Calu3 (cell line): ENCODE measurements at regions not wholly inside any gene's neighbourhood (a gene's known extent, or its start where the extent isn't known, plus 50 kb on each side); places are given as distances from the start of the nearest gene placed in this dataset.

Source experiments
- BruUV-seq: library from RNA; stranded (reverse); fragments of 400-500 nt; replicated peaks from 2 replicates; lab custom pipeline; 2021; lab: Mats Ljungman, UMichigan
- CTCF ChIA-PET: fragments of 300-600 bp; sonication (Branson Sonifier 250); formaldehyde crosslinking; loops from one replicate; lab custom pipeline; 2022; ENCODE audit warnings: antibody characterized with exemption; lab: Charles Lee
- DNase-seq: peaks from one replicate; pipeline ENCODE4 v3.0.0; 2022
- H3K27ac Mint-ChIP-seq: one replicate; pipeline ENCODE4 v1.8.0; 2022; ENCODE audit warnings: mixed read lengths; ENCODE audit not compliant: unreplicated experiment
- H3K27me3 Mint-ChIP-seq: one replicate; pipeline ENCODE4 v1.8.0; 2022; ENCODE audit warnings: mixed read lengths; ENCODE audit not compliant: unreplicated experiment
- H3K36me3 Mint-ChIP-seq: one replicate; pipeline ENCODE4 v1.8.0; 2022; ENCODE audit warnings: mild to moderate bottlenecking, moderate library complexity, mixed read lengths; ENCODE audit not compliant: insufficient read depth, unreplicated experiment
- H3K4me1 Mint-ChIP-seq: one replicate; pipeline ENCODE4 v1.8.0; 2022; ENCODE audit warnings: mild to moderate bottlenecking, low read depth, mixed read lengths; ENCODE audit not compliant: unreplicated experiment
- H3K4me3 Mint-ChIP-seq: one replicate; pipeline ENCODE4 v1.8.0; 2022; ENCODE audit warnings: mild to moderate bottlenecking, low read depth, moderate library complexity, mixed read lengths; ENCODE audit not compliant: unreplicated experiment
- H3K9me3 Mint-ChIP-seq: one replicate; pipeline ENCODE4 v1.8.0; 2022; ENCODE audit warnings: low read depth, mixed read lengths; ENCODE audit not compliant: unreplicated experiment
- intact Hi-C: fragments of 100-400 bp; cut with micrococcal nuclease; formaldehyde crosslinking; loops from one replicate; pipeline ENCODE4 v1.10.0; 2022; ENCODE audit not compliant: unreplicated experiment
- TF ChIP-seq, protein P1 (sequence below): fragments of 200-600 bp; IDR thresholded peaks from one replicate; pipeline ENCODE4 v1.8.0; 2022; ENCODE audit warnings: antibody characterized with exemption; ENCODE audit not compliant: unreplicated experiment

DNA sequence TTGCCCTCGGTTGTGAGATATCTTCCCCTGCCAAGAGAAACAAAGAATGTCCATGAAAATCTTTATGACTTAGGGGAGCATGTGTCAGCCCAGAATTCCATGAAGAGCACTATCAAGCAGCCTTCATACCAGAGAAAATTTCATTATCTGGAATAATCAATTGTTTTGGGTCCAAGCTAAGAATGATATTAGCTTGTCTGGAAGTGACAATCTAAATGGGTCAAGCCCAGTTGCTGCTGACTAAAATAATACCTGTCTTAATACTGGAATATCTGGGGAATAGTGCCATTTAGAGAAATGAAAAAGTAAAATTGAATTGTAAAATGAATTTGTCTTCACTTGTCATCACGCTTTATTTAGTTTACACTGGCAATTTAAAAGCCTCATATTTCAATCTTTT, 407.4 kb downstream of the PLA2G4A start:
- H3K36me3 Mint-ChIP-seq: no peaks in the 10 kb centered on the region
- no peak overlapping the region for H3K27ac Mint-ChIP-seq
- CTCF ChIA-PET: no interaction called here
- H3K9me3 Mint-ChIP-seq: peaks cover 4% of the 10 kb centered on the region
- H3K4me1 Mint-ChIP-seq: no peaks in the 10 kb centered on the region
- DNase-seq: no peak
- H3K27me3 Mint-ChIP-seq: no peaks in the 10 kb centered on the region
- intact Hi-C loops: no loop called here
- no peak overlapping the region for H3K4me3 Mint-ChIP-seq
- TF ChIP-seq, protein P1, sequence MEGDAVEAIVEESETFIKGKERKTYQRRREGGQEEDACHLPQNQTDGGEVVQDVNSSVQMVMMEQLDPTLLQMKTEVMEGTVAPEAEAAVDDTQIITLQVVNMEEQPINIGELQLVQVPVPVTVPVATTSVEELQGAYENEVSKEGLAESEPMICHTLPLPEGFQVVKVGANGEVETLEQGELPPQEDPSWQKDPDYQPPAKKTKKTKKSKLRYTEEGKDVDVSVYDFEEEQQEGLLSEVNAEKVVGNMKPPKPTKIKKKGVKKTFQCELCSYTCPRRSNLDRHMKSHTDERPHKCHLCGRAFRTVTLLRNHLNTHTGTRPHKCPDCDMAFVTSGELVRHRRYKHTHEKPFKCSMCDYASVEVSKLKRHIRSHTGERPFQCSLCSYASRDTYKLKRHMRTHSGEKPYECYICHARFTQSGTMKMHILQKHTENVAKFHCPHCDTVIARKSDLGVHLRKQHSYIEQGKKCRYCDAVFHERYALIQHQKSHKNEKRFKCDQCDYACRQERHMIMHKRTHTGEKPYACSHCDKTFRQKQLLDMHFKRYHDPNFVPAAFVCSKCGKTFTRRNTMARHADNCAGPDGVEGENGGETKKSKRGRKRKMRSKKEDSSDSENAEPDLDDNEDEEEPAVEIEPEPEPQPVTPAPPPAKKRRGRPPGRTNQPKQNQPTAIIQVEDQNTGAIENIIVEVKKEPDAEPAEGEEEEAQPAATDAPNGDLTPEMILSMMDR: no peak
- BruUV-seq: no TSS peak

DNA sequence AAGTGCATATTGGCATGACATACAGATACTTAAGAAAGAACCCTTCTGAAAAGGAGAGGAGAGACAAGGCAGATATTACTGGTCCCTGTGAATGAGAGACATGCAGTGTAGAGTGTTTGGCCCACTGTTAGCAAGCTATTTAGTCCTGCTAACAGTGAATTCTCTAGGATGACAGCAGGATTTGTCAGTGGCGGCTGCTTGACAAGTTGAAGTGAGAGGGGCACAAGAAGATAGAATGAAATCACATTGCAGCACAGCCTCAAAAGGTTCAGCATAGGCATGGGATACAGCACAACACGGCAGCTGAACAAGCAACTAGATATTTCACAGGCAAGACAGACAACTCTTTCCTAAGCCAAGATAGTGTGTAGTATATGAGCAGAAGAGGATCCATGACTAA, 407.9 kb downstream of the PLA2G4A start:
- no peak for DNase-seq
- BruUV-seq: no TSS peak
- H3K4me3 Mint-ChIP-seq: no peak overlapping the region
- H3K27me3 Mint-ChIP-seq: no peaks in the 10 kb centered on the region
- TF ChIP-seq, protein P1: no peak
- H3K36me3 Mint-ChIP-seq: no peaks in the 10 kb centered on the region
- H3K9me3 Mint-ChIP-seq: peaks cover 4% of the 10 kb centered on the region
- no peak overlapping the region for H3K27ac Mint-ChIP-seq
- no peaks in the 10 kb centered on the region for H3K4me1 Mint-ChIP-seq
- CTCF ChIA-PET: no interaction called here
- intact Hi-C loops: no loop called here

DNA sequence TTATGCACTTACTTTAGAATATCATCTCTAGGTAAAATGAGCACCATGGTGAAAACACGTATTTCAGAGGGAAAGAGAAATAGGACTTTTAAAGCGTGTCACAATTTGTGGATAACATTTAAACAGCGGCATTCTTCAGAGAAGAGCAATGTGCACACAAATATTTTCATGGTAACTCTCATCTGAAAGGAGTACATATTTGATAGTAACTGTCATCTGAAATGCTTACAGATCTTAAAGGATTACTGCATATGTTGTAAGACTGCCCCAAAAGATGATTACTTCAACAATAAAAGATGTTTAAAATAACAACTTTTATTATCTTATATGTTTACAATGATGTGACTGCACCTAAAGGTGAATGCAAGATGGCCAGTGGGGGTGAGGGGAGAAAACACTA, 408.8 kb downstream of the PLA2G4A start:
- H3K36me3 Mint-ChIP-seq: no peaks in the 10 kb centered on the region
- H3K4me1 Mint-ChIP-seq: no peaks in the 10 kb centered on the region
- H3K9me3 Mint-ChIP-seq: peaks cover 4% of the 10 kb centered on the region
- no peak overlapping the region for H3K4me3 Mint-ChIP-seq
- no peak for DNase-seq
- TF ChIP-seq, protein P1: no peak
- intact Hi-C loops: no loop called here
- CTCF ChIA-PET: no interaction called here
- no peaks in the 10 kb centered on the region for H3K27me3 Mint-ChIP-seq
- no peak overlapping the region for H3K27ac Mint-ChIP-seq
- no TSS peak for BruUV-seq

DNA sequence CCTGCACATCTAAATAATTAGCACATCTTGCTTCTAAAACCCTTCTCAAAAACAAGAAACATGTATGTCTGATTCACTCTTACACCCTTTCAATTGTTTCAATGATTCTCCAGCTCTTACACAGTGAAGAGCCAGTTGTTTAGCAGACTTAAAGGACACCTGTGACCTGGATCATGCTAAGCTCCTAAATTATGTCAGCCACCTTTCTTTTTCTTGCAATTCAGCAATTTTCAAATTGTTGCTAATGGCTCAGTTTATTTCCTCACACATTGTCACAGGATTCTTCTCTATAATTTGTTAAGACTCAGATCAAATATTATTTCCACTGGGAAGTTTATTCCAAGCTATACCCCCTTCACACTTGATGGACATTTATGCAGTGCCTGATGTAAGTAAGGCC, 413.2 kb downstream of the PLA2G4A start:
- CTCF ChIA-PET: no interaction called here
- Mint-ChIP-seq H3K27ac (no peak overlapping the region), H3K27me3 (no peaks in the 10 kb centered on the region), H3K9me3 (peaks cover 4% of the 10 kb centered on the region), H3K4me1 (no peaks in the 10 kb centered on the region), H3K4me3 (no peak overlapping the region), H3K36me3 (no peaks in the 10 kb centered on the region)
- no peak for DNase-seq
- TF ChIP-seq, protein P1: no peak
- no TSS peak for BruUV-seq
- intact Hi-C loops: no loop called here
